GM12878 (cell line): ENCODE measurements at regions not wholly inside any gene's neighbourhood (a gene's known extent, or its start where the extent isn't known, plus 50 kb on each side); places are given as distances from the start of the nearest gene placed in this dataset.

Experiments
- ATAC-seq: fragments of 200-7000 bp; cut with Tn5 transposase; 3 replicates; pipeline ENCODE4 v1.9.1; 2020; ENCODE audit warnings: mild to moderate bottlenecking, moderate library complexity
- BruUV-seq: library from RNA; stranded (reverse); fragments of 400-500 nt; replicated peaks from 2 replicates; lab custom pipeline; 2021; lab: Mats Ljungman, UMichigan
- CTCF ChIA-PET: fragments of 300-600 bp; sonication (Branson Sonifier 250); formaldehyde crosslinking; extraction: SDS; loops from one replicate; lab custom pipeline; 2021; ENCODE audit warnings: inconsistent platforms; lab: Yijun Ruan, JAX
- POLR2A ChIA-PET: fragments of 350-600 bp; formaldehyde crosslinking; extraction: SDS; loops from one replicate; lab custom pipeline; 2021; ENCODE audit warnings: inconsistent platforms; lab: Charles Lee
- RAD21 ChIA-PET: fragments of 300-600 bp; sonication (Branson Sonifier 250); formaldehyde crosslinking; loops from one replicate; lab custom pipeline; 2023; ENCODE audit warnings: antibody characterized with exemption; ENCODE audit not compliant: unreplicated experiment; lab: Charles Lee
- SMC1A ChIA-PET: fragments of 300-600 bp; sonication (Branson Sonifier 250); formaldehyde crosslinking; loops from one replicate; lab custom pipeline; 2023; ENCODE audit not compliant: unreplicated experiment, uncharacterized antibody; lab: Charles Lee
- DNase-seq: peaks from one replicate; pipeline ENCODE4 v3.0.0-alpha.2; 2011; ENCODE audit warnings: low read depth, low spot score
- FAIRE-seq: peaks from 3 replicates; lab custom pipeline; 2011; peaks lifted over from hg19 to GRCh38; lab: Jason Lieb, UNC
- H2AFZ ChIP-seq: 2 replicates; pipeline ENCODE4 v1.6.0; 2011; ENCODE audit warnings: low read depth, low read length, control low read depth; ENCODE audit not compliant: control insufficient read depth
- H3K27ac ChIP-seq: 2 replicates; pipeline ENCODE4 v1.5.1; 2011; ENCODE audit warnings: control low read depth; ENCODE audit not compliant: control insufficient read depth, insufficient read depth
- H3K27me3 ChIP-seq, 2 experiments: replicated peaks in 1 of 2; 2 replicates each; pipeline versions ENCODE4 v1.6.0 to v1.6.1; 2011; ENCODE audit warnings: low read length in 1 of 2; ENCODE audit not compliant: control insufficient read depth in 2 of 2, insufficient read depth in 2 of 2
- H3K36me3 ChIP-seq, 2 experiments: 2 replicates each; pipeline ENCODE4 v1.5.1; 2011; ENCODE audit warnings: low read length in 1 of 2; ENCODE audit not compliant: control insufficient read depth in 2 of 2, insufficient read depth in 2 of 2
- H3K4me1 ChIP-seq: 2 replicates; pipeline ENCODE4 v1.6.1; 2011; ENCODE audit warnings: mild to moderate bottlenecking, low read length, moderate library complexity, mixed read lengths; ENCODE audit not compliant: control insufficient read depth, insufficient read depth
- H3K4me2 ChIP-seq: 2 replicates; pipeline ENCODE4 v1.6.0; 2011; ENCODE audit warnings: control low read depth; ENCODE audit not compliant: control insufficient read depth, insufficient read depth
- H3K4me3 ChIP-seq: fragments of 200-600 bp; sonication (generic); 2 replicates; pipeline ENCODE4 v1.5.1; 2016
- H3K79me2 ChIP-seq: 2 replicates; pipeline ENCODE4 v1.6.0; 2011; ENCODE audit warnings: low read length; ENCODE audit not compliant: control insufficient read depth, insufficient read depth
- H3K9ac ChIP-seq: 2 replicates; pipeline ENCODE4 v1.8.0; 2011; ENCODE audit warnings: low read length, control low read depth, mixed read lengths; ENCODE audit not compliant: control insufficient read depth, insufficient read depth
- H3K9me3 ChIP-seq: replicated peaks from 3 replicates; pipeline ENCODE4 v1.5.1; 2011; ENCODE audit warnings: mild to moderate bottlenecking, low read length; ENCODE audit not compliant: control insufficient read depth, insufficient read depth
- H4K20me1 ChIP-seq: 2 replicates; pipeline ENCODE4 v1.6.0; 2011; ENCODE audit not compliant: control insufficient read depth, insufficient read depth
- ATF7 ChIP-seq: fragments of 450-650 bp; IDR thresholded peaks from 2 replicates; pipeline ENCODE4 v1.6.1; 2016; ENCODE audit warnings: low read depth, mild to moderate bottlenecking
- CBX3 ChIP-seq: fragments of 200-600 bp; sonication (generic); IDR thresholded peaks from 2 replicates; pipeline ENCODE4 v1.6.1; 2016; ENCODE audit warnings: low read depth, borderline replicate concordance
- CBX5 ChIP-seq: sonication (generic); IDR thresholded peaks from 2 replicates; pipeline ENCODE4 v1.6.1; 2016; ENCODE audit warnings: low read depth, moderate library complexity, mild to moderate bottlenecking, inconsistent platforms
- E4F1 ChIP-seq: fragments of 450-650 bp; IDR thresholded peaks from 2 replicates; pipeline ENCODE4 v1.6.1; 2018; ENCODE audit warnings: borderline replicate concordance, mild to moderate bottlenecking; ENCODE audit not compliant: partially characterized antibody
- IRF3 ChIP-seq: fragments of 450-650 bp; IDR thresholded peaks from 2 replicates; pipeline ENCODE4 v1.6.1; 2014; ENCODE audit warnings: mild to moderate bottlenecking
- KAT2A ChIP-seq: conservative IDR thresholded peaks from 2 replicates; pipeline ENCODE4 v1.6.1; 2011; ENCODE audit warnings: low read depth, low read length; ENCODE audit not compliant: control insufficient read depth
- POLR2AphosphoS5 ChIP-seq: IDR thresholded peaks from 2 replicates; pipeline ENCODE4 v1.6.1; 2011; ENCODE audit warnings: mild to moderate bottlenecking, low read length, inconsistent platforms
- POU2F2 ChIP-seq: IDR thresholded peaks from 3 replicates; pipeline ENCODE4 v1.6.1; 2011; ENCODE audit warnings: low read depth, mild to moderate bottlenecking, low read length, borderline replicate concordance
- SIX5 ChIP-seq: IDR thresholded peaks from 2 replicates; pipeline ENCODE4 v1.6.1; 2011; ENCODE audit warnings: mild to moderate bottlenecking, low read depth, low read length, moderate library complexity; ENCODE audit not compliant: severe bottlenecking
- SMARCA5 ChIP-seq: fragments of 450-650 bp; IDR thresholded peaks from 2 replicates; pipeline ENCODE4 v1.6.1; 2017; ENCODE audit warnings: mild to moderate bottlenecking
- STAT1 ChIP-seq: fragments of 450-650 bp; conservative IDR thresholded peaks from 2 replicates; pipeline ENCODE4 v1.6.1; 2014; ENCODE audit warnings: antibody characterized with exemption, mild to moderate bottlenecking
- YBX1 ChIP-seq: fragments of 450-650 bp; IDR thresholded peaks from 2 replicates; pipeline ENCODE4 v1.6.1; 2016; ENCODE audit warnings: antibody characterized with exemption
- YY1 ChIP-seq: IDR thresholded peaks from 2 replicates; pipeline ENCODE4 v1.6.1; 2011; ENCODE audit warnings: low read depth, mild to moderate bottlenecking, low read length
- WGBS: methylation state at CpG from one replicate; pipeline ENCODE4 v1.1.6; 2016; ENCODE audit warnings: low lambda C conversion rate; ENCODE audit not compliant: insufficient replicate concordance, insufficient coverage; ENCODE audit errors: missing lambda C conversion rate; 5-methylcytosine and 5-hydroxymethylcytosine counted together
- in situ Hi-C: fragments of 300-500 bp; cut with MboI; formaldehyde crosslinking; loops from 9 replicates; pipeline ENCODE4 v1.14.3; 2018; ENCODE audit warnings: mixed read lengths
- intact Hi-C: fragments of 100-400 bp; cut with micrococcal nuclease; formaldehyde crosslinking; loops from one replicate; pipeline ENCODE4 v1.14.2; 2022; ENCODE audit not compliant: unreplicated experiment
- TF ChIP-seq, protein P1 (sequence below): IDR thresholded peaks from 2 replicates; pipeline ENCODE4 v1.6.1; 2012; ENCODE audit warnings: low read depth, low read length, improper control_type of control experiment

DNA sequence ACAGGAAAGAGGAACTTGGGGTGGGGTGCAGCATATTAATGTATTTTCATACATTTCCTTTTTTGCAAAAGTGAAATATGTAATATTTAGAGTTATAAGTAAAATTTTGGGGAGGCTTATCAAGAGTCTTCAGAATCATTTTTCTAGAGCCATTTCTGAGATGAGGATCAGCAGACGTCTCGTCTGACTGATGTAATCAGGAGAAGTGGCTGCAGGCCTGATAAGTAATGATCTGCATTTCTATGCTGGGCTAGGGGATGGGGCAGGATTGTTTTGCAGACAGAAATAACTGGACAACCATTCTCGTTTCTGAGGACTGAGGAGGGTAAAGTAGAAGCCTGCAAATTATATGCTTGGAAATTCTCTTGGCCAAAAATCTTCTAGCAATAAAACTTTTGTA, 89.2 kb upstream of the ARGLU1 start (continued):
- TF ChIP-seq IRF3 (no peak), CBX5 (no peak), CBX3 (no peak), KAT2A (no peak), POU2F2 (no peak), POLR2AphosphoS5 (no peak), ATF7 (no peak), YBX1 (no peak), STAT1 (no peak)
- TF ChIP-seq, protein P1, sequence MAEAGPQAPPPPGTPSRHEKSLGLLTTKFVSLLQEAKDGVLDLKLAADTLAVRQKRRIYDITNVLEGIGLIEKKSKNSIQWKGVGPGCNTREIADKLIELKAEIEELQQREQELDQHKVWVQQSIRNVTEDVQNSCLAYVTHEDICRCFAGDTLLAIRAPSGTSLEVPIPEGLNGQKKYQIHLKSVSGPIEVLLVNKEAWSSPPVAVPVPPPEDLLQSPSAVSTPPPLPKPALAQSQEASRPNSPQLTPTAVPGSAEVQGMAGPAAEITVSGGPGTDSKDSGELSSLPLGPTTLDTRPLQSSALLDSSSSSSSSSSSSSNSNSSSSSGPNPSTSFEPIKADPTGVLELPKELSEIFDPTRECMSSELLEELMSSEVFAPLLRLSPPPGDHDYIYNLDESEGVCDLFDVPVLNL: no peak

GRCh38 chr13:106656186-106656585, 88.2 kb upstream of the ARGLU1 start:
- no peak overlapping the region for H3K27ac ChIP-seq
- TF ChIP-seq SMARCA5 (no peak), POU2F2 (no peak), E4F1 (no peak), SIX5 (no peak), YY1 (no peak)
- H3K4me2 ChIP-seq: no peak overlapping the region
- DNase-seq (no peak), FAIRE-seq (no peak), ATAC-seq (no peak)
- H3K79me2 ChIP-seq: no peaks in the 10 kb centered on the region
- no peaks in the 10 kb centered on the region for H4K20me1 ChIP-seq
- no peaks in the 10 kb centered on the region for H3K36me3 ChIP-seq
- H3K27me3 ChIP-seq: no peaks in the 10 kb centered on the region
- H3K9ac ChIP-seq: no peak overlapping the region
- CTCF ChIA-PET: no interaction called here
- no peak overlapping the region for H2AFZ ChIP-seq
- in situ Hi-C loops (no loop called here), intact Hi-C loops (no loop called here)
- WGBS: 4% methylated on average over 1 of the region's 1 CpG
- RAD21 ChIA-PET: no interaction called here
- H3K4me1 ChIP-seq: no peaks in the 10 kb centered on the region
- no peaks in the 10 kb centered on the region for H3K9me3 ChIP-seq
- SMC1A ChIA-PET: interaction anchor here (0.7 kb wide), 1 partner anchor 376 kb away, joined by 3 read pairs; no protein-coding TSS in a partner anchor
- no TSS peak for BruUV-seq
- H3K4me3 ChIP-seq: no peak overlapping the region
- POLR2A ChIA-PET: no interaction called here
